GM12873 (cell line): ENCODE measurements at regions not wholly inside any gene's neighbourhood (a gene's known extent, or its start where the extent isn't known, plus 50 kb on each side); places are given as distances from the start of the nearest gene placed in this dataset.

Experiments used
- CTCF ChIP-seq: IDR thresholded peaks from 2 replicates; pipeline ENCODE4 v1.5.1; 2012; ENCODE audit warnings: low read depth, mild to moderate bottlenecking, moderate library complexity, low read length, control low read depth; ENCODE audit not compliant: insufficient read depth; ENCODE audit errors: missing control alignments

- no peak for TF ChIP-seq CTCF
These were observed 232.9 kb upstream of the SASH1 start for GRCh38 chr6:148109732-148110131.

- TF ChIP-seq CTCF: no peak
These were observed 231.7 kb upstream of the SASH1 start for GRCh38 chr6:148110925-148111324.

- TF ChIP-seq CTCF: no peak
These were observed 229.8 kb upstream of the SASH1 start for GRCh38 chr6:148112851-148113319.

GRCh38 chr6:148116001-148116400, 226.6 kb upstream of the SASH1 start:
- no peak for TF ChIP-seq CTCF

DNA sequence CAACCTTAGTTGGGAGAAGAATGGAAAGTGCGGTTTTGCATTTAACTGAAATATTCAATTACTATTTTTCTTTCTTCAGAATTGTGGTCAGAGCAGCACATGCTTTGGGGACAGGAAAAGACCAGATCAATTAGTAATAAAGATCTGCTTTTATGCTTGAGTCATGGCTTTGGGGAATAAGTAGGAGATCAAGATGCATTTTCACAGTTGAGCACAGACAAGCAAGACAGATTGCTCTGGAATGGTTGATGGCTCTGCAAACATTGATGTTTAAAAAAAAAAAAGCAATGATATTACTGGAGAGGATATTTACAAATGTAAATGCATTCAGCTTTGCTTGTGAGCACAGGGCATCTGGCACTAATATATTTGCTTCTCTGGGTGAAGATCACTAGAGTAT, 224.4 kb upstream of the SASH1 start:
- no peak for TF ChIP-seq CTCF

- TF ChIP-seq CTCF: no peak
These were observed 214.5 kb upstream of the SASH1 start for GRCh38 chr6:148128014-148128730.

DNA sequence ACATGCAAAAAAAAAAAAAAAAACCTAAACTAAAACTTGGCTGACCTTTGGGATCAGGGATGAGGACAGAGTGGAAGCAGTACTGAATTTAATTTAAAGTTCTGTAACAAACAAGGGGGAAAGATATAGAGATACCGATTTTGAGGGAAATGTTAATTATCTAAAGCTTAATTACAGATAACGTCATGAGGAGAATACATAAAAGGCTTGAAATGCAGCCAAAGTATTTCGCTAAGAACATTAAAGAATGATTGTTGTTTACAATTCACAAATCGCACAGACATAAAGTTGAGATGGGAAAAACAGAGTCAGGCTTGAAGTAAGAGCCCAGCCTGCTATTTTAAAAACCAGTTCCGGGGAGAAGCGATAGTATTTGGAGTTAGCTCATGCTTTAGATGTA, 208.0 kb upstream of the SASH1 start:
- no peak for TF ChIP-seq CTCF
